NAMALWA (cell line): ENCODE measurements at regions not wholly inside any gene's neighbourhood (a gene's known extent, or its start where the extent isn't known, plus 50 kb on each side); places are given as distances from the start of the nearest gene placed in this dataset.
"Not testable (repeated sequence)": the region's sequence is repeated elsewhere in the genome, so short reads cannot be mapped to it uniquely, and the experiment has no call there.

Experiments used
- DNase-seq: peaks from one replicate; pipeline ENCODE4 v3.0.0-alpha.2; 2015; ENCODE audit warnings: low spot score

DNA sequence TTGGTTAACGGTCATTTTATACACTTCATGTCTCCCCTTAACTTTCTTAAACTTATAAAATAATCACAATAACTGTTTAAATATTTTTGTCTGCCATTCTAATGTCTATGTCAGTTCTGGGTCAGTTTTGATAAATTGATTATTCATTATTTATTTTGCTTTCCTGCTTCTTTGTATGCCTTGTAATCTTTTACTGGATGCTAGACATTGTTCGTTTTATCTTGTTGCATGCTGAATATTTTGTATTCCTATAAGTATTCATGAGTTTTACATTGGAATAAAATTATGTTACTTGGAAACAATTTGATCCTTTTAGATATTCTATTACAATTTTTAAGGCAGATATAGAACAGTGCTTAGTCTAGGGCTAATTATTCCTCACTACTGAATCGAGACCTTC is 952.0 kb downstream of the NR2F1-AS1 start:
- no peak for DNase-seq

DNA sequence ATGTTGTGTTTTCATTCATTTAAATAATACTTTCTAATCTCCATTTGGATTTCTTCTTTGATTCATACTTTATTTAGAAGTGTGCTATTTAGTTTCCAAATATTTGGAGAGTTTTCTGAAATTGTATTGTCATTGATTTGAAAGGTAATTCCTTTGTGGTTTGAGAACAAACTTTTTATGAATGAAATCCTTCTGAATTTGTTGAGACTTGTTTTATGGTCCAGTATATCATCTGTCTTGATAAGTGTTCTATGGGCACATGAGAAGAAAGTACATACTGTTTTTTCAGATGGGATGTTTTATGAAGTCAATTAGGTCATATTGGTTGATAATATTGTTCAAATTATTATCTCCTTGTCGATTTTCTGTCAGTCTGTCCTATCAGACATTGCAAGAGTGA is 953.8 kb downstream of the NR2F1-AS1 start:
- DNase-seq = no peak

DNA sequence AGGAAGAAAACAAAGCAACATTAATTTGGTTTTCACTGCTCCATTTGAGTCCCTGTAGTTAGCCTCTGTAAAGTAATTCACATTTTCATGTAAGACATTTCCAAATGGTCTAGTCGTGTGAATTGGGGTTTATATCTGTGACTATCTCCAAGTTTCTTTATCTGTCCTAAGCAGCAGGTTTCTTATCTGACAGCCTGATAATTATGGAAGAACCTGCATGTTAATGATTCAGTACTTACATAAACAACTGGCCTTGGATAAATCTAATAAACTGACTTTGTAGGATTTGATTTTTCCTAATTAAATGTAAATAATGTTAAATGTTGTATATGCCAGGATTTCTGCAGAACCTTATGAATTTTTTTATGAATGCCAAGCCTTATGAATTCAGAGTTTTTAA is 964.9 kb downstream of the NR2F1-AS1 start:
- DNase-seq = no peak

DNA sequence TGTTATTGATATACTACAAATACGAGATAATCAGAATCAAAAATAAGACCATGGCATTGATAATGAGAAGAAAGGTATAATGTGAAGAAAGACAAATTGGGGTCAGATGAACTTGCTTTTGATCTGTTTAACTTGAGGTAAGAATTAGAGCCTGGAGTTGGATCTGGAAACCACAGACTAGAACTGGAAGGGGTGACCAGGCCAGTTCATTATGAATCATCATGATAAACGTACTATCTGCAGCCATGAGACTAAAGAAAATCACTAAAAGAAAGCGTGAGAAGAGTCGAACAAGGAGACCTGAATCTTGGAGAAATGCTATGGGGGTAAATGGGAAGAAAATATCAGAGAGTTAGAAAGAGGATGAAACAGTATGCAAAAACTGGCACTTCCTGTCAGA is 967.5 kb downstream of the NR2F1-AS1 start:
- DNase-seq = no peak

DNA sequence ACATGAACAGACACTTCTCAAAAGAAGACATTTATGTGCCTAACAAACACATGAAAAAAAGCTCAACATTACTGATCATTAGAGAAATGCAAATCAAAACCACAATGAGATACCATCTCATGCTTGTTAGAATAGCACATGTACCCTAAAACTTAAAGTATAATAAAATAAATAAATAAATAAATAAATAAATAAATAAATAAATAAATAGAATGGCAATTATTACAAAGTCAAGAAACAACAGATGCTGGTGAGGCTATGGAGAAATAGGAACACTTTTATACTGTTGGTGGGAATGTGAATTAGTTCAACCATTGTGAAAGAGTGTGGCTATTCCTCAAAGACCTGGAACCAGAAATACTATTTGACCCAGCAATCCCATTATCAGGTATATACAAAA is 970.6 kb downstream of the NR2F1-AS1 start:
- not testable (repeated sequence) for DNase-seq

DNA sequence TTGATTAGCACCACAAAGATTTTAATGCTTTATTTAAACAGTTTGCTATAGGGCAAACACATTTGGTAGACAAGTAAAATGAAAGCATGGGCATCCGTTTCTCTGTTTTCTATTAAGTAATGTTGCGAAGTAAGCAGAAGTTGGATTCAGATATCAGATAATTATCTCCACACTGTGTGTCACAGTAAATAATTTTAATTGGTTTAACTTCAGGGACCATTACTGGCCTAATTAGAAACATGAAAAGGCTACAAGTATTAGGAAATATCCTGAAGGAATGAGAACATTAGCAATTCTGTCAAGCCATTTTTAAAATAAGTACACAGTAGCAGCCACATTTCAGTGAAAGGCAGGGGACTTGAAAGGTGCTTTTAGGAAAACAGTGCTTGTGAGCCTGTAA is 975.4 kb downstream of the NR2F1-AS1 start:
- no peak for DNase-seq

DNA sequence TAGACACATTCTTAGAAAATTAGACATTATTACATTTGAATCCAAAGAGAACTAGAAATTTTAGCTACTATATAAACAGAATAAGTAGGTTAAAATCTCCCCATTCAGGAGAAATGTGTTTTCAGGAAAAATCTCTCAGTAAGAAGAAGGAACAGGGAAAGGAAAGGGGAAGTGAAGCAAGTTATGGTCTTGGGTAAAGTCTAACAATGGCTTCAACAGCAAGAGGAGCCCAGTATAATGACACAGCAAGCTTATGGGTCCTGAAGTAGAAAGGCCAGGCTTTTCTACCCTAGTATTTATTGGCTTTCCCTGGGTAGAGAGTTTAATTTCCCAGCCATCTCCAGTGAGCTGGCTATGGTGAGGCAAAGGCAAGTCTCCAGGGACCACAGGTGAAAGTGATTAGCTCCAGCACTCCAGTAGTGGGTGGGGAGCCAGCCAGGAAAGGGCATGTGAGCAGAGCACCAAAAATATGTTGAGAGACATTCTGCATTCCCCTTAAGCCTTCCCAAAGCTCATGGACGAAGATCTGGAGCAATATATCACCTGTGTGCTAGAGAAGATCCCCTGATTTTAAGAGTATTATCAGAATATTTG is 981.7 kb downstream of the NR2F1-AS1 start:
- no peak for DNase-seq

DNA sequence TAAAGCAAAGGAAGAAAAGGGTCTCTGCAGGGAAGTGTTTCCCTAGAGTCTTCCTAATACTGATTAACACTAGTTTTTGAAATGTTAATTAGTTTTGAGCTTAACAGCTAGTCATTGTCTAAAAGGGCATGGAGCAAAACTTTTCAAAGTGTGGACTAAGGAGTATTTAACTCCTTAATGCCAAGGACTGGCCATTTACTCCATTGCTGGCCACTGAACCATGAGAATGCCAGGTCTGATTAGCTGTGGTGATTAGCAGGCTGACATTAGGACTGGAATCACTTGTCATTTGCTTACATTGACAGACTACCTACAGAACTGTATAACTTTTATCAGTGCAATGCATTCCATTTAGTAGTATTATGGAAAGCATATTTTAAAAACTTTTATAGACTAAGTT is 987.0 kb downstream of the NR2F1-AS1 start:
- no peak for DNase-seq

DNA sequence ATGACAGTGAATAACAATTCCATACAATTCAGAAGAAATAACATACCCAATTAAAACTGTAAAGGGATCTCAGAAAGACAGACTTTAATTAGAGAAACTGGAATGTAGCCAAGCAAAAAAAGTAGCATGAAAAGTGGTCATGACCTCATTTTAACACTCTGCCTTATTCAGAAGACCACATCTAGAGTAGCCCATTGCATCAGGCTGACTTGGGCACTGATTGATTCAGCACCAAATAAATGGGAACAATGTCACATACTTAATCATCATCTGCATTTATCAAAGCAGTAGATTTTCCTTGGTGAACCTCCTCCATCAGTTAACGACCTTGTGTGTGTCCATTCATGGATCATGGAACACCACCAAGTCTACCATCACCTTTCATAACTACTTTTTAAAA is 992.1 kb downstream of the NR2F1-AS1 start:
- DNase-seq = no peak

DNA sequence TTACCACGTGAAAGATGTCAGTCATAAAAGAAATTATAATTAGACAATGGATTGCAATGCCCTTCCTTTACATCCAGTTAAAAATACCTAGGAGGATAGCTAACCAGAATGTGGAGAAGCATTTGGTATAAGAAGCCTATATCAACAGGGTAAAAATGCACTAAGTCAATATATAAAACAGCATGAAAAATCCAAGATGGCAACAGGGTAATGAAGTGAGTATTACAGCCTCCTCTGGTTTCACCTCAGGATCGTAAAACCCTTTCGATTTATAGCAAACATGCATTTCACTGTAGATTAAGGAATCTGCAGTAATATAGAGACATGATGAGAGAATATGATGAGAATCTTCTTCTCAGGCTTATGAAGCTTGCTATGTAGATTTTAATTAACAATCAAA is 999.3 kb downstream of the NR2F1-AS1 start:
- no peak for DNase-seq

DNA sequence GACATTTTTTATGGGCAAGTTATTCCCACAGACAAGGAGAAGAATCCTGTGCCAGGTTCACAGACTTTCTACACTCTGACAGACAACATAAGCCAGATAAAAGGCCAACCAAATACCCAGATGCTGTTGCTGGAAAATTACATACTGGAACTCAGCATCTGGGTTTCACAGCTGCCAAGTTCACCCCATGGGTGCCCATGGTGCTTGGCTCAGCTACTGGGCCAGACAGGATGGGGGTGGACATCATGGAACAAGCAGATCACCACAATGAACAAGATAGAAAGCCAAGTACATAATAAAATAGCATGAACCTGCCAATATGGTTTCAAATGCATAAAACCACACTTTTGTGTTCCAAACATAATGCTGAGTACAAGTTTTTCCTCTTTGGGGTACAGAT is 999.8 kb downstream of the NR2F1-AS1 start:
- DNase-seq = no peak

DNA sequence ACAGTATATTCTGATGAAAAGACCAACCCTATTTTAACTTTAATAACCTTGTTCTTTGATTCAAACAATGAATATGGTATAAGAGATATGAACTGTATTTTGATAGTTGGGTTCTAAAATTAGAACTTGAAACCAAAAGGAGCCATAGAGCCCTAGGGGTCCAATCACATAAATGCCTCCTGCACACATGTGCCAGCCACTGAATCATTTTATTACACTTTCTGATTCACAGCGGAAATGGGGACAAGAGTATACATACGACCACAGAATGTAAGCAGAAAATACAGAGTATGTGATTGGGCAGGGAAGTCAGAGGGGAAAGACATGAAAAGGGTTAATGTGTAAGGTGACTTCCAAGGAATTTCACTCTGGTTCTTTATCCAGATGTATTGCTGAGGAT is 1000.2 kb downstream of the NR2F1-AS1 start:
- no peak for DNase-seq

DNA sequence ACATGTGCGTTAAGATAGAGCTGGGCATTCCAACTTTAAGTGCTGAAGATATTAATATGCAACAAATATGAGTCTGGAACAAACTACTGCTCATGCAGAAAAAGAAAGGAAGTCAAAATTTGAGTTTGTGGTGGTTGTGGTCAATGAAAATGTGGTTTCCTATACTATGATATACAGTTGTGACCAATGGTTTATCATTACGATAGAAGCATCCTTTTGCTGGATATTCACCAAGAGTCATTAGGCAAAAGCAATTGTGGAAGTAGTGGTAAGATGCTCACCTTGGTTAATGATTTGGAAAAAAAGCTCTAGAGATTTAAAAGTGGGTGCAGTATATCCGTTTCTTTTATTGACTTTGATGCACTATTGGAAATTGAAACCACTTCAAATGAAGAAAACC is 1007.0 kb downstream of the NR2F1-AS1 start:
- no peak for DNase-seq

DNA sequence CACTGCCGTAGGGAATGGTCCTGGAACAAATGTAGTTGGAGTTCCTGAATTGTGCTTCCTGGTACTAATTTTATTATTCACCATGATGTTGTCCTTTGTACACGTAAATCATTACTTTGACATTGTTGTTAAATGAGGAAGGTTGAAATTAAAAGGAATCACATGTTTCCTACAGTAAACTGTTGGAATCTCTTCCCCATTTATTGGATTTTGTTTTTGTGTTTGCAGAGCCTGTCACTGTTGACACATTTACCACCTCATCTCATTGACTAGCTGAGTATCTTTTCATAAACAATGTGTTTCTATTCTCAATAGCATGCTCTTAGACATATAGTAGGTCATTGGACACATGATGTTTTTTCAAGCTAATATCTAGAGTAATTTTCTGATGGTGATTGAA is 1012.5 kb downstream of the NR2F1-AS1 start:
- DNase-seq = no peak

DNA sequence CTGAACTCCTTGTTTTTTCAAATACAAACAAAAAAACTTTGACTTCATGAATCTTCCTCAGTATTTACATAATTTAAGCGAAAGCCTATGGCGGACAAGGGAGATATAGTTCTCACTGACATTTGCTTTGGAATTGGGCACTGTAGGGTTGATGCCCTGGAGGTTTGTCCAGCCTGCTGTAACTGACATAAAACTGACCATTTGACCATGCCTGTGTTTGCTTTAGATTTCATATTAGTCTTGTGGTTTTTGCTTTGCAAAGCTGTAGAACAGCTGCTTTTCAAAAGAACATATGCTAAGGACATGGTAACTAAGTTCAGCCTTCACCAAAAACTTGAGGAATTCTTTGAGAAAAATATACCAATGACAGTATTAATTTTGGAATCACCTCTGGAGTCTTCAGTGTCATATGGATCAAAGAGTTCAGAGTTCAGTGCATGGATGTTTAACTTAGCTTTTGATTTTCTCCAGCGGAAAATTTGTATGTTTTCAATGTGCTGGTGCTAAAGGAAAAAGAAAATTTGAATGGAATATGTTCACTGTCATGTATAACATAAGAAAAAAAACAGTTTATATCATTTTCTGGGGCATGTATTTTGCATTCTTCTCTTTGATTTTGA is 1013.1 kb downstream of the NR2F1-AS1 start:
- no peak for DNase-seq

DNA sequence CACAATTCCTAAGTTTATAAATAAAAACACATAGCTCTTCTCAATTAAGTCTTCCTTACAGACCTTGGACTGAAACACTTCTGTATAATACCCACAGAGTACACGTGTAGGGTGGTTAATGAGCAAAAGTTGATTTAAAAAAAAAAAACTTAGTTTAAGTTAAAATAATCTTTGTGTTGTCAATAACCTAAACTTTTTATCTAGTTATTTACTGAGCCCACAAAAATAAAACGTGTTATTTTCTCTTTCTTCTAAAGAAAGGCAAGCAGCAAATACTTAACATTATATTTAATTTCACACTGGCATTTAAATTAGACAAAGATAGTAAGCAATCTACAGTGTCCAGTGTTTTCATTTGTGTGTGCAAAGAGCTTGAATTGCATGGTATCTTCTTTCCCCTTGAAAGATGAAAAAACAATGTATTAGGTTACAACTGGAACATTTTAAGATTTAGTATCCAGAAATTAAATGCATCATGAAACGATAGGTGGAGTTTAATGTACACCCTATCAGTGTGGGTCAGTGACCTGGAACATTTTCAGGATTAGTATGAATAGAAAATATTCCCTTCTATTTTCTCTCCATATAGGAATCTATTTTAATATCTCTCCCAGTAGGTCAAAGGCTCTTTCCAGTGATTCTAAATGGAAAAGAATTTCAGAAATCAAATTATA is 1014.8 kb downstream of the NR2F1-AS1 start:
- no peak for DNase-seq

DNA sequence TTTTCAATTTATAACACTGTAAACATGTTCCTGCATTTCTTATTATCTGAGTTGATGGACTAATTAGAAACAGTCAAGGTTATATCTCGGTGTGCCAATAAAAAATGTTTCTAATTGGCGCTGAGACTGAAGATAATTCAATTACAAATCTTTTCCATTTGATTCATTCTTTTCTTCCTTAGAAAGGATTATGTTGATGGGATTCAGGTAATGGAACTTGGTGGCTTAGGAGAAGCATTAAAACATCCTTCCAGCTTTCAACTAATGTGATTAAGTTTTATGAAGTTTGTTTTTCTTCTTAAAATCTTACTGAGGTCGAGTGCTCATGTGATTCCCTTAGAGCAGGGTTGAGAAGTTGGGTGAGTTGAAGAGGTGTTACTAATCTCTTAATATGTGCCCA is 1015.3 kb downstream of the NR2F1-AS1 start:
- no peak for DNase-seq

DNA sequence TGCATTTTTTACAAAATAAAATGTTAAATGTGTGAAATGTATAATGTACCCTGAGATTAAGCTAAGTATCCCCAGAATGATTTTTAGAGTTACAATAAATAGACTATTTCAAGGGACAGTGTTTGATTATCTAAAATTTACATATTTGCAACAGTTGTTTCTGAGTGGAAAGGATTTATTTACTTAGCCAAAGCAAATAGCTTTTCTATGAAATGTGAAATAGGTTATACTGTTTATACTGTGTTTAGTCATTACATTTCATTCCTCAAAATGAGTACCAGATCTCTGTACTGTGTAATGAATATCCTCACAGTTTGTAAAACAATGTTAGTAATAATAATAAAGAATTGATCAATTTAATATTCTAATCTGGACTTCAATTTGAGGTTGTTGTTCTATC is 1019.0 kb downstream of the NR2F1-AS1 start:
- no peak for DNase-seq

DNA sequence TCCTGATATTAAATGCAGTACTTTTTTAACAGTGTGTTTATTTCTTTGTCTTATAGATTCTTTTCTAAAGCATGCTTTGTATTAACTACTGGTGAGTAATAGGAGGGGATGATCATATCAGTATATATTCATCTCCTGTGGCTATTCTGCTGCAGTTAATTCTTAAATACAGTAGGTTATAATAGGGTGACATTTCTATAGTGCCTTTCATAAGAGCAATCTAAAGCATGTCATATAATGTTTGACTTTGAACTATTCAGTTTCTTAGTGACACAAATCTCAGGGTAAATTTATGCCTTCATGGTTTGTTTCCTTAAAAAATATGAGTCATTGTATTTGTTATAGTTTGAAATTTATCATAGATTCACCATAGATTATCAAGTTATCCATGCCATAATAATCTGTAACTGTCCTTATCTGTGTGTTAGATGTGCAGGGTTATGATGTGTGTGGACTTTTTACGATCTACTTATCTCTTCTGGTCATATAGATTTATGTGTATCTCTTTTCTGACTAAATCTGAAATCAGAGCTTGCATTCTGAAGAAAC is 1019.5 kb downstream of the NR2F1-AS1 start:
- DNase-seq = no peak

DNA sequence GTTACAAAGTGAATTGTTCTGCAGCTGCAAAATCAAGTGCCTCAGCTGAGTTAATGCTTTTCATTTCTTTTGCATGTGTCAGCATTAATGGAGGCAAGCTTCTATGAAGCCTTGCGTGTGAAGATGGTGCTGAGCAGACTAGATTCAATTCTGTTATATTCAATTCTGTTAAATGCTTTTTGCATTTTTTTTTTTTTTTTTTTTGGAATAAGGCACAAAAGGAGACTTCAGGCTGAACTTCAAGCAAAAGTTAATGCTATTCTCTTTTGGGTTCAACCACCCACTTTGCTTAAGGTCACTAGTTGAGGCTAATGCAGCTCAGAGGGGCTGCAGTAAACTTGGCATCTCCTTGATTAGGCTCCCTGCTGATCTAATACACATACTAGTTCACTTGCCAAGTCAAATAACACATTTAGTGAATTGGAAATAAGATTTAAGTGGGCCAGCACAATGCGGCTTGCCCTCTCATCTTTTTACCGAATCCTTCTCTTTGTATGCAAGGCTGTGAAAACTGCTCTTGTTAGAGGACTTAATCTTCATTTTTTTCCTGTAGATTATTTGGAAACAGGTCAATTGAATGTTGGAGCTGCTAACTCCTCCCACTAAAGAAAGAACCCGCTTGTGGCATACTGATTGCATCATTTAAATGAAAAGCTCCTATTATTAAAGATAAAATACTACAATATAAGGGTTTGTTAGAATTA is 1020.2 kb downstream of the NR2F1-AS1 start:
- DNase-seq = no peak

DNA sequence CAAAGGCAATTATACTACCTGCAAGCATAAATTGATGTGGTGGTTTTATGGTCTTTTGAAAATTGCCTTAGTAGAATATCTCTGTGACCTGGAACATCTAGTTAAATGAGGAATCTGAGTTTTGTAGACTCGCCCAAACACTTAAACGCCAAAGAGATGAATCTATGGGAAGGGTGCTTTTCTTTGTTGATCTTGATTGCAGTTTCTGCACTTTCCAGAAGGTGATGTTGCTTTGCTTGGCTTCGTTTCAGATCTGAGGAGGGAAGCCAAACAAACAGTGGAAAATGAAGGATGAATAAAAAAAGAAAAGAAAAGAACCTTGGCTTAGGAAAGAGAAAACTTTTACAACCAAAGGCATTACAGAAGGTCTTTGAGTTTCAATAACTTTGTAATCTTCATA is 1021.2 kb downstream of the NR2F1-AS1 start:
- no peak for DNase-seq

DNA sequence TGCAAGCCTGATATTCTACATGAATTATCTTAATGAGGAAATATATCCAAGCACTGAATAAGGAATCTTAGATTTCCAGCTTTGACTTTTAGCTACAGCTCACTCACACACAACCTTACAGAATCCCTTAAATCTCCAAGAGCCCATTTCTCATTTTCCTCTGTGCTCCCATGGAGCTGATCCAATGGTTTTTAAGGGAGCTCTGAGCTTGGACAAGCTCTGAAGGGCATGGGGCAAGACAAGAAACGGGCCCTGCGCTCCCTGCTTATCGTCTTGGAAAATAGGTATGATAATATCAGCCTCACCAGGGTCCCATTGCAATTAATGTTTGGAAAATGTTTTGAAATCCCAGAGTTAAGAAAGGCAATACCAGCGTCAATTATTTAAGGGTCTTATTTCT is 1021.7 kb downstream of the NR2F1-AS1 start:
- no peak for DNase-seq

DNA sequence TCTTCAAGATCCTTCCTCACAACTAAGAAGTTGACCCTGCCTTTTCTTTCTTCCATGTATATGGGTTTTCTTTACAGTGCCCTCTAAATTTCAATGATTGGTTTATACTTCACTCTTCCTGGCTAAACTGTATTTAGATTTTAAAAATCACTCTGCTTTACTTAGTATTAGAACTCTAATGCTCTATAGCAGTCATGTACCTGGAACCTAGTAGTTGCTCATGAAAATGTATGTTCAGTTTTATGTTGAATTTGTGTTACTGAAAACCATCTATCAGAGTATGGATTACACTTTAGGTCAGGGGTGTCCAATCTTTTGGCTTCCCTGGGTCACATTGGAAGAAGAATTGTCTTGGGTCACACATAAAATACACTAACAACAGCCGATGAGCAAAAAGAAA is 1024.3 kb downstream of the NR2F1-AS1 start:
- no peak for DNase-seq
